Embryonic facial prominence (tissue), 1 donor: ENCODE measurements at regions not wholly inside any gene's neighbourhood (a gene's known extent, or its start where the extent isn't known, plus 50 kb on each side); places are given as distances from the start of the nearest gene placed in this dataset.

Experiments used
- DNase-seq: peaks from one replicate; pipeline ENCODE4 v3.0.0-alpha.2; 2016; ENCODE audit errors: extremely low spot score

DNA sequence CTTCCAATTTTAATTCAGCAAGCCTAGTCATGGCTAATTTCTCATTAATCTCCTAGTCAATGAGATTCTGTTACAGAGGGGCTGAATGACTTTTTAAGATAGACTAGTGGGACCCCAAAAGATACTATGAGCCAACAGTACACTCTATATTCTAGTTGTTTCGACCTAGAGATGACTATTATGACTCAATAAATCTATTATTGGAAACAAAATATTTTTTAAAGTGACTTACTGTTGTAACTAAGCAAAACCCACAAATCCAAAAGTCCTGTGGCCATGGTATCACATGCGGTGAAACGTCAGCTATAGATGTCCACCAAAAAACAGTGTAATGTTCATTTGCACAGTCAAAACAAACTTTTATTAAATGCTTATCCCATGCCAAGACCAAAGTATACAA, 95.3 kb upstream of the ADO start:
- no peak for DNase-seq

DNA sequence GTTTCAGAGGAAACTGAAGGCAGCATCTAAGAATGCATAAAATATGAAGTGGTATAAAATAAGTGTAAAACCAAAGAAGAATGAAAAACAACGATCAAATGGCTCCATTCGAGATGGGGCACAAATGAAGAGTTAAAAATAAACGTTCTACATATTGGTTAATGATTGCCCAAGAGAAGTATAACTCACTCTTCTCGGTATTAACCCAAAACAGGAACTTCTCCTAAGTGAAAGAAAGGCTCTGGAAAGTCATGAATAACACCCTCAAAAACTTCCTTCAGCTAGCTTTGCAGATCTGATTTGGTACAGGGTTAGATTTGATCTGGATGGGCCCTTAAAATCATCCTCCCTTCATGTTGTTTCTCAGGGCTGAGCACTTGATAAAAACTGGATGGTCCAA, 94.3 kb upstream of the ADO start:
- no peak for DNase-seq

DNA sequence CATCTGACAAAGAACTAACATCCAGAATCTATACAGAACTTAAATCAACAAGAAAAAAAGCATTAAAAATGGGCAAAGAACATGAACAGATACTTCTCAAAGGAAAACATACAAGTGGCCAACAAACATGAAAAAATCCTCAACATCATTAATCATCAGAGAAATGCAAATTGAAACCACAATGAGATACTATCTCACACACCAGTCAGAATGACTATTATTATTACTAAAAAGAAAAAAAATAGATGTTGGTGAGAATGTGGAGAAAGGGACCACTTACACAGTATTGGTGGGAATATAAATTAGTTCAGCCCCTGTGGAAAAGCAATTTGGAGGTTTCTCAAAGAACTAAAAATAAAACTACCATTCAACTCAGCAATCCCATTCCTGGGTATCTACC, 89.1 kb upstream of the ADO start:
- no peak for DNase-seq

DNA sequence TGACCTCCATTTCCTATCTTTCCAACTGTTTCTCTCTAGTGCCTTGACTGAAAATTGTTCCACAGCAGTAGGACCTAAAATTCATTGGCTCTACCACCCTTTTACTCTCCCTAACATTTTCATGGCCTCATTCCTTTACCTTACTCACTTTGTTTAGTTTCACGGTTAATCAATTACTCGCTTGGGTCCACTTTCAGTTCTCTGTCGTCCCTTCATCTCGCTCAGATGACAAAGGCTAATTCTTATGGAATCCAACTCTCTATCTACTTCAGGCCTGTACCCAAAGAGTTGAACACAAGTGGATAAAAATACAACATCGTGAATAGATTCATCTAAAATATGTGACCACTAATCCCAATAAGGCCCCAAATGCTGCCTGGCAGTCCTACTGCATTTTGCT, 85.9 kb upstream of the ADO start:
- no peak for DNase-seq

DNA sequence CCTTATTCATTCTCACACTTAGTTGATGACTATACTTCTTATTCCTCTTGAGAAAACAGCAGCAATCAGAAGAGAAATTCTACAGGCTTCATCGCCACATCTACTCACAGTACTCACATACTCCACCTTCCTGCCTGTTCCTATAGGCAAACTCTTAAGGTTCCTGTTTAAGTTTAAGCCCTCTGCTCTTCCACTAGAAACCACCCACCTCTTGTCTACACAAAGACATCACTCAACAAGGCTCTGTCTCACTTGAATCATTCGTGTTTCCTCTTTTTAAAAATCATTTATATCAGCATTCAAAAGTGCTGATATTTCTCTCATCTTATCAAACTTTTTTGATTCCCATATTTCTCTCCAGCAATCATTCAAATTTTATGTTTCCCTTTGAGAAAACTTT, 85.5 kb upstream of the ADO start:
- DNase-seq = no peak

DNA sequence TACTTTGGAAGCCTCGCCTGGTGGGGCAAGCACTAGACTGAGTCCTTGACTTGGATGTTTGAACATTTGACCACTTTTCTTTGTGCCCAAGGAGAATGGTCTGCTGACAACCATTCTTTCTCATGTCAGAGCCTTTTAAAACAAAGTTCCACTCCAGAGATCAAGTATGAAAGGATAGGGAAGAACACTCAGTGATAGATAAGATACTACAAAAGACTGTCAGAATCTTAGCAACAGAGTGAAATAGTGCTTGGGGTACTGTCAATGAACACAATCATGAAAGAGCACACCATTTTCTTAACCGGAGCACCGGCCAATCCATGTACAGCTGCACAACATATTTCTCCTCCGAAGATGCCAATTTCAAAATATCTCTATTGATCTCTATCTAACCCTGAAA, 82.8 kb upstream of the ADO start:
- no peak for DNase-seq

DNA sequence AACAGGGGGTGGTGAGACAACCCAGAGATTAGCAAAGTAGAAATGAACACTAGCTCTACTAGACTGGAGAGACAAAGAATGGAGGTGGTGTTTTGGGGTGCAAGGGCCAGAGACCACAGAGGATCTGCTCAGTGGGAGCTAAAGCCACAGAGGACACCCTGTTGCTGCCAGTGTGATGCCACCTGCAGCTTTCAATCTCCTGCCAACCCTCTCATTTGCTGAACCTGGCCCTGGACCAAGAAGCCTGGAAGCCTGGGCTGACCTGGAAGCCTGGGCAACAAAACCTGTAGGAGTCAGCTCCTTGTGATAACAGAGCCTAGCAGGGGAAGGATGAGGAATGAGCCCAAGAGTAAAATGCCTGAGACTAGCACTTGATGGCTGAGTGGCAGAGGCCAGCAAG, 81.1 kb upstream of the ADO start:
- no peak for DNase-seq

DNA sequence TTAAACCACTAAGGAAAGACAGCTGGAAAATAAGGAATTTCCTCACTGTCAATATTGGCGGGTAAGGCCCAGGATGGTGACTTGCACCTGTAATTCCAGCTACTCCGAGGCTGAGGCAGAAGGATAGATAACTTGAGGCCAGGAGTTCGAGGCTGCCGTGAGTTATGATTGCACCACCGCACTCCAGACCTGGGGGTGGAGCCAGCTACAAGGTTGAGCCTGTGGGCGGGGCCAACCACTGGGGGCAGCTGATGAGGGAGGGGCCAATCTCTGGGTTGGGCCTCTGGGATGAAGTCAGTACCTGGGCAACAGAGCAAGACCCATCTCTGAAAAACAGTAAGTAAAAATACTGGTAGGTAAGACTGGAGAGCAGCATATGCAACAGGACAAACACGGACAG, 80.1 kb upstream of the ADO start:
- no peak for DNase-seq

DNA sequence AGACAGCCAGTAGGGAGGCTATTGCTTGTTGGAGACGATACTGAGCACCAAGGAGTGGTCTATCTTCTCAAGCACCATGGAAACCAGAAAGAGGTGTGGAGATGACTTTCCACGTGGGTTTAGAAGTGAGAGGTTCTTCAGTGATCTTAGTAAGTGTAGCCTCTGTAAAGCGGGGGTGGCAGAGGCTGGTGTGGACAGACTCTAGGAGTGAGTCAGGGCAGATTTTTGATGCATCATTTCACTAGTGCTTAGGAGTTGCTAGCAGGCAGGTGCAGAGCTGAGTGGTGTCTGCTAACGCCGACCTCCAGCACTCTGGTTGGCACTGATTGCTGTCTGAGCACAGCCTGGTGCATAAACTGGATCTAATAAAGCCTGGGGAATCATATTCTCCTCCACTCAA, 78.4 kb upstream of the ADO start:
- DNase-seq = no peak

DNA sequence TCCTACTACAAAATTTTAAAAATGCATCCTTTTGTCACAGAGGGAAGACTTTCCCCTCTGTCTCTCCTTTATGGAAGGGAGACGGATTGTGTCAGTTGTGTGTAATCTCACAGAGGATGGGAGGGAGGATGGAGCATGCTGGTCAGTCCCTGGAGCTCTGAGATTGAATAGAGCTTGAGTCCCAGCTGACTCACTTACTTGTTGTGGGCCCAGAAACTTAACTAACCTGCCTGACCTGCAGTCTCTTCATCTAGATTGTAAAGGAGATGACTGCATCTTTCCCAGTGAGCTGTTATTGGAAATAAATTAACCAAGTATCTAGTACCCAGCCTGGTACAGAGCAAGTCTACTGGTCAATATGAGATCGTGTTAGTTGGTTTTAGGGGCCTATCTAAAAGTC, 77.9 kb upstream of the ADO start:
- no peak for DNase-seq

DNA sequence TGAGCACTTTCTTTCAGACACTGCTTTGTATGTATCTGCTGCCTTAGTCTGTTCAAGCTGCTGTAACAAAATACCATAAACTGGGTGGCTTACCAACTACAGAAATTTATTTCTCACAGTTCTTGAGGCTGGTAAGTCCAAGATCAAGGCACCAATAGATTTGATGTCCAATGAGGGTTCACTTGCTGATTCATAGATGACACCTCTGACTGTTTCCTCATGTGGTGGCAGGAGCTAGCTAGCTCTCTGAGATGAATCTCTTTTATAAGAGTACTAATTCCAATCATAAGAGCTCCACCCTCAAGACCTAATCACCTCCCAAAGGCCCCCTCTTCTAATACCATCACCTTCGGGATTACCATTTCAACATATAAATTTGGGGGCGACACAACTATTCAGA, 76.6 kb upstream of the ADO start:
- DNase-seq = no peak

DNA sequence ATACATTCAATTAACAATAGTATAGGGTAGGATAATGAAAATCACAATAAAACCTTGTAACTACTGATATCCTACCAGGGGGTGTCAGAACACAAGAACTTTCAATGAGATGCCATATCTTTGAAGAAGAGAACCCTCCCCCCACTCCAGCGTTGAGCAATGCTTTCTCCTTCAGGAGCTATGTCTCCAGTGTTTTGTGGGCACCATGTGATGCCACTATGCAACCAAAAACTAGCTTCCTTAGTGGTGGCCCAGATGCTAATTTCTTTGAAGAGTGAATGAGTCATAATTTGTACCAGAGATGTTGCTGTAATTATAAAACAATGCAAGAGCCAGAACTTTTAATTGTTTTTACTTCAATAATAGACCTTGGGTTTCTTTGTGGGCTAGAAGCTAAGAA, 76.0 kb upstream of the ADO start:
- no peak for DNase-seq

DNA sequence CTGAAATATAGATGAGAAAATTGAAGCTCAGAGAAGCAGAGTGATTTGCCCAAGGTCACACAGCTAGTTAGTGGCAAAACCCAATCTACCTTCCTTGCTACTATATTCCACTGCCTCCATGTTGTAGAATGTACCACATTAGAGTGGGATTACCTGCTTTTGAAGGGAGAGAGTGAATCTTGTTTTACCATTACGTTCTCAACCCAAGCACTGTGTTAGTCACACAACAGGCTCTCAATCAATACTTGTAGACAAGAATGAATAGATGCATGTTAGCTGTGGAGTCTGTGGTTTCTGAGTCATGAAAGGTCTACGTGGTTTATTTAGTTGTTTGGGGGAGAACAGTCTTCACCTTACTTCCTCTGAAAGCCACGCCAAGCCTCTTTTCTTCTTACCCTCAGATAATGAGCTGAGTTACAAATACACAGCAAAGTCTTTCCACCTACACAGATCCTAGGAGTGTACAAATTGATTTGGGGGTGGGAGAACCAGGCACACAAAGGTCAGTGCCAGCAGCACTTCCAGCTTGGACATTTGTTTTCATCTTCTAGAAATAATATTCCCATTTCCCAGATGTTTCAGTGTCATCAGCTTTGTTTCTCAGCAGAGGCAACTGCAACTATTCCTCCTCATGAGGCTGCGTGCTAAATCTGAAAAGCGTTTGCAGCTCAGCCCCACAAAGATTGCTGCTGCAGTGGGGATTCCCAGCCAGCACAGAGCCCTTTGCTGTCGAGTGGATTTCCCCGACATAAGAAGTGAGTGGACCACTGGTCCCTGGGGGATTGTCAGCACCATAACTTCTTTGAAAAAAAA, 71.5 kb upstream of the ADO start:
- no peak for DNase-seq

DNA sequence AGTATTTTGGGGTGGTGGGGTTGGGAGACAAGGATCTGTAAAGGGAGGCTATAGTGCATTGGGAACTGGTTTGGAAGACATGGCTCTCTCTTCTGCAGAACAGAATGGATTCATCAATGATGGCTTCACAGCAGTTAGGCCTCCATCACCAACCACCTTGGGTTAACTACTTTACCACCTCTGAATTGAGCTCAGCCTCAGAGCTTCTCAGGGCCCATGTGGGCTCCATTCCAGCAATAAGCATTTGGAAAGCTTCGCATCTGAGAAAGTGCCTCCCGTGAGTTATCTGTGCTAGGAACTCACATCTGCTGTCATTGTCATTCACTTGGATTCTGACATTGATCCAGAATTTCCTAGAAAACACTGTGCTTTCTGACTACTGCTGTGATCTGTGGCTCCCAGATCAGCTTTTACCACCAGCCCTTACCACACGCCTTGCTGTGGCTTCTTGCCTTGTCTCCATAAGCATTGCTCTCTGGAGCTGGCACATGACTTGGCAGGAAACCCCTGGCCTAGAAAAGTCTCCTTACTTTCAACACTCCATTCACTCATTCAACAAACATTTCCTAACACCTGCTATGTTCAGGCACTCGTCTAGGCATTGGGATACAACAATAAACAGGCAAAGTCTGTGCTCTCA, 70.7 kb upstream of the ADO start:
- no peak for DNase-seq

DNA sequence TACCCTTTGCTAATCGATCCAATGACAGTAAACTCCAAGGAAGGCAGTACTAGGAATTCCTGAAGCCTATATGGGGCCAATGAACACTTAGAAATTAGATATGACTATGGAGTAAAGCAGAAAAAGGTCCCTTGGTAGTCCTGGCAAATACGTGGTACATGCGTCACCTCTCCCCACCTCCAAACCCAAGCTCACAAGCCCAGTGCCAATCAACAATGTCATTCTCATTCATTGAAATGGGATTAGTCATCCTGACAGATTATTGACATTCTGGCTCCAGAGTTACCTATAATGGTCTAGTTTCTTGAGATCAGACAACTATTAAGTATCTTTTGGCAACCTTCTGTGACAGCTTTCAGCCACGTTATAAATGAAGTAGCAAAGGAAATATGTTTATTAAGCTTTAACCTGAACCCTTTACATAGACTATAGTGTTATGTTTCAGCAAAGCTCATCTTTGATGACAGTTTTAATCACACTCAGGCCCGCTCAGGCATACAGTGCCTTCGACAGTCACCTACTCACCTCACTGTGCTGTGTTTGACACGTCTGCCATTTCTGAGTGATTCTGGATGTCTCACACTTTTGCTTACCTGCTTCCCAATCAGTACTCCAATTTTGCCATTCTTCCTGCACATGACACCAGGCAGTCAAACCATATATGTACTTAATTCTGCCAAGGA, 69.6 kb upstream of the ADO start:
- DNase-seq = no peak

DNA sequence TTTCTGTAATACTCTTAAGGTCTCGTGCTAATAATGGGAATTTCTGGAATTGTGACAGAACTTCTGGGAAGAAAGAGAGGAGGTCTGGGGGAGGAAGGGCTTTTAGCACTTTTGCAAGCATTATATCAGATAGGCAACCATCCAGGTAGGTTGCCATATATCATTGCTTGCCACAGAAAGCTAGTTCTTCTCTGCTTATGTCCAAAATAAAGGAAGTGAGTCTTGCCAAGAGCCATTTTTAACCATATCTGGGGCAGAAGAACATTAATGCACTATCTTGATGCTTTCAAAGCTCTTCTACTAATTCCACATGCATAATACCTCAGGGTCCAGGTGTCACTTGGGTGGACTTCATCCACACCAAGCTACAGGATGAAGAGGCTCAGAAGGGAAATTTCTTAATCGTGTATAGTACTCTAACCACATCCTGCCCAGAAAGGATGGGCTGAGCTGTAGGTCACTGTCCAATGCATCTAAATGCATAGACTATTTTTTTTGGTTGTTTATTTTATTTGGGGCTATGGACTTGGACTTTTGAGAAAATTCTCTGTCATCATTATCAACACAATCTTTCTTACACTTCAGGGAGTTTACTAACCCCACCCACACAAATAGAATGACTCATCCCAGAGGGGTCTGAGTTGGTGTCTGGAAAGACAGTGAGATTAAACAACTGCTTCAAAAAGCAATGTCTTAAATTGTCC, 68.9 kb upstream of the ADO start:
- no peak for DNase-seq

DNA sequence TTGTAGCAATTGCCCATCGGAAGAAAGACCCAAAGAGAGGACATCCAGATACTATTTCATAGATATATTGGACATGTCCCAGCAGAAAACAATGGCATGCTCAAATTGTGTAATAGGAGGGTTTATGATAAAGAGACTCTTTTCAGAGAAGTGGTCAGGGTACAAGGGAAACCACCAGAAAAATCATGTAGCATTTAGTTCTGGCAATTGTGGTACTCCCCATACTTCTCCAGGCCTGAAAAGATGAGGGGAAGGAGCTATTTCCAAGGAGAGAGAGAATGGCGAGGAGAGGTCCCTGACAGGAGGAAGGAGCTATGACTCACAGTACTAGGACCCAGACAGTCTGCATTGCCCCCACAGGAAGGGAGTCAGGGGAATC, 68.4 kb upstream of the ADO start:
- DNase-seq = no peak

DNA sequence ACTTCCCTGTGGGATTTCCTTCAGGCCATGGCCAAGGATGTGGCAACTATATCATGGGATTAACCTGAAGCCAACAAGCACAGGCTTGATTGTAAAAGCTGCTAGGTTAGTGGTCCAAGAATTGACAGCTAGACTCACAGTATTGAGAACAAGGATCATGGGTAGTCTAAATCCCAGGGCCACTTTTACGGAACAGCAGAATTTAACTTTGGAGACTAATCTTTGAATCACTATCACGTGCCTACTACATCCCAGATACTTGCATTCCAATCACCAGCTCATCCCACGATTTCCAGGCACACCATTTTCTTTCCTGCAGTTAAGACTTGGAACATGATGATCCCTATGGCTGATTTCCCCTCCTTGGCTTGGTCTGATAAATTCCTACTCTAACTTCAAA, 65.6 kb upstream of the ADO start:
- no peak for DNase-seq

DNA sequence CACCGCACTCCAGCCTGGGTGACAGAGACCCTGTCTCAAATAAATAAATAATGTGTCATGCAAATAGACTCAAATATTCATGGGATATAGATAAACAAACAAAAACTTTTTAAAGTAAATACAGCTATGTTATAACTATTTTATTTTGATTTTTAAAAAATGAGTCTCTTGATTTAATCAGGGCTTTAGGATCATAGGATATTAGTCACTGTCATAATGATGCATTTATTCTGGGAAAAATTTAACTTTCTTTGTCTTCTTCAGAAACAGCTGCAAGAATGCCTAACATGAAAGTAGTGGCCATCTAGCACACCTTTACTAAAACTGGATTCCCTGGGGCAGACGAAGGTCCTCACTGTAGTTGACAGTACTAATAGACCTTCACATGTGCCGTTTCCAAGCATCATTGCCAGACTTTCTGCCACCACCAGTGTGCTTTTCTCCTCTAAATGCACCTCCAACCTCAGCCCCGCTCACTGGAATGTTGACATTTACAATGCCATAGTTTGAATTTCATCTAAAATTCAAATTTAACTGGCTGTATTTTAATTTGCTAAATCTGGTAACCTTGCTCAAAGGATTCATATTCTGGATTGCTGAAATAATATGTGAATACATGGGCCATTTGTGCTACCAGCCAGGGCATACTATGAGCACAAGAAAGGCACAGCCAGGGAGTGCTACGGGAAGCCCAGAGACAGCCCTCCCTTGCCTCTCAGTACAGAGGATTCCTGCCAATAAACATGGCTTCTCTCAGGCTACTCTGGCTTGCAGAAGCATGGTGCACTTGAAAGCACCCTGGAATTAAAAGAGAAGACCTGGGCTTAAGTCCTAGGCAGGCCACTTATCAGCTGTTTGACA, 63.4 kb upstream of the ADO start:
- no peak for DNase-seq

DNA sequence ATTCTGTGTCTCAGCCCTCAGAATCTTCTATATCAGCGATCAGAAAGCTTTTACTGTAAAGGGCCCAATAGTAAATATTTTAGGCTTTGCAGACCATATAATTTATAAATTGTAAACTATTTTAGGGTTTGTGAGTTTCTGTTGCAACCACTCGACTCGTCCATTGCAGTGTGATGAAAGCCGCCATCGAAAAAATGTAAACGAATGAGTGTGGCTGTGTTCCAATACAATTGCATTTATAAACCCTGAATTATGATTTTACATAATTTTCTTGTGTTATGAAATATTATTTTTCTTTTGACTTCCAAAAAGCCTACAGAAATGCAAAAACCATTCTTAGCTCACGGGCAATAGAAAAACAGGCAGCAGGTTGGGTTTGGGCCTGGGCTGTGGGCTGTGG, 62.5 kb upstream of the ADO start:
- no peak for DNase-seq

DNA sequence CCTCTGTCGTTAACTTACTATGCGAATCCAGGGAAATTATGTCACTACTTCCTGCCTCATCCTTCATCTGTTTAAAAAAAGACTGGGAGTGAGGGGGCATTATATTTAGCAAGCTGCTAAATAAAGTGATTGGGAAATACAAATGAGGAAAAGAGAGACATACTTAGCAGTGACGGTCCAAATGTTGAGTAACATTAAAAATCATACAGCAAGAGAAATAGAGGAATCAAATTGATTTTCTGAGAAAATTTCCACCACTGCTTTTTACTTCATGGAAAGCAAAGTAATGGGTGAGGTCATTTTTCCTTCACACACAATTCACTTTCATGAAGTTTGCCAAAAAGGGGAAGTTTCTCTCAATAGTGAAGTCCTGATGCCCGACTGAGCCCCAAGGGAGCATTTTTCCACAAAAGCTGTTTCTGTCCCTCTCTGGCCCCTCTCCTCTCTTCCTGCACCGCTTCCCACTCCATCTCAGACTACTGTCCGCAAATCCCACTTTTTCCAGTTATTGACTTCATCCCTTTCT, 61.9 kb upstream of the ADO start:
- no peak for DNase-seq
